ENCODE measurements at regions not wholly inside any gene's neighbourhood (a gene's known extent, or its start where the extent isn't known, plus 50 kb on each side); places are given as distances from the start of the nearest gene placed in this dataset.
"Not testable (repeated sequence)": the region's sequence is repeated elsewhere in the genome, so short reads cannot be mapped to it uniquely, and the experiment has no call there.

DNA sequence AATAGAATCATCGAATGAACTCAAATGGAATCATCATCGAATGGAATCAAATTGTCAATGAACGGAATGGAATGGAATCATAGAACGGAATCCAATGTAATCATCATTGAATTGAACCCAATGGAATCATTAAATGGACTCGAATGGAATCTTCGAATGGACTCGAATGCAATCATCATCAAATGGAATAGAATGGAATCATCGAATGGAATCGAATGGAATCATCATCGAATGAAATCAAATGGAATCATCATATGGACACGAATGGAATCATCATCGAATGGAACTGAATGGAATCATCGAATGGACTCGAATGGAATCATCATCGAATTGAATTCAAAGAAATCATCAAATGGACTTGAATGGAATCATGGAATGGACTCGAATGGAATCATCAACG, 226.2 kb downstream of the SHCBP1 start:
- H3K27me3 Mint-ChIP-seq; POLR2A ChIA-PET; ATAC-seq (ENCODE audit: low read depth); H3K36me3 Mint-ChIP-seq; H3K27ac Mint-ChIP-seq; H3K9me3 Mint-ChIP-seq; H3K4me3 Mint-ChIP-seq; DNase-seq; H3K4me1 Mint-ChIP-seq: not testable (repeated sequence)

DNA sequence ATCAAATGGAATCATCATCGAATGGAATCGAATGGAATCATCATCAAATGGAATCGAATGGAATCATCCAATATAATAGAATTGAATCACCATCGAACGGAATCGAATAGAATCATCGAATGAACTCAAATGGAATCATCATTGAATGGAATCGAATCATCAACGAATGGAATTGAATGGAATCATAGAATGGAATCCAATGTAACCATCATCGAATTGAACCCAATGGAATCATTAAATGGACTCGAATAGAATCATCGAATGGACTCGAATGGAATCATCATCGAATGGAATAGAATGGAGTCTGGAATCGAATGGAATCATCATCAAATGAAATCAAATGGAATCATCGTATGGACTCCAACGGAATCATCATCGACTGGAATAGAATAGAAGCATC, 227.0 kb downstream of the SHCBP1 start:
- H3K4me3 Mint-ChIP-seq; H3K27ac Mint-ChIP-seq; H3K4me1 Mint-ChIP-seq; H3K27me3 Mint-ChIP-seq; DNase-seq; POLR2A ChIA-PET; H3K9me3 Mint-ChIP-seq; H3K36me3 Mint-ChIP-seq; ATAC-seq (ENCODE audit: low read depth): not testable (repeated sequence)

DNA sequence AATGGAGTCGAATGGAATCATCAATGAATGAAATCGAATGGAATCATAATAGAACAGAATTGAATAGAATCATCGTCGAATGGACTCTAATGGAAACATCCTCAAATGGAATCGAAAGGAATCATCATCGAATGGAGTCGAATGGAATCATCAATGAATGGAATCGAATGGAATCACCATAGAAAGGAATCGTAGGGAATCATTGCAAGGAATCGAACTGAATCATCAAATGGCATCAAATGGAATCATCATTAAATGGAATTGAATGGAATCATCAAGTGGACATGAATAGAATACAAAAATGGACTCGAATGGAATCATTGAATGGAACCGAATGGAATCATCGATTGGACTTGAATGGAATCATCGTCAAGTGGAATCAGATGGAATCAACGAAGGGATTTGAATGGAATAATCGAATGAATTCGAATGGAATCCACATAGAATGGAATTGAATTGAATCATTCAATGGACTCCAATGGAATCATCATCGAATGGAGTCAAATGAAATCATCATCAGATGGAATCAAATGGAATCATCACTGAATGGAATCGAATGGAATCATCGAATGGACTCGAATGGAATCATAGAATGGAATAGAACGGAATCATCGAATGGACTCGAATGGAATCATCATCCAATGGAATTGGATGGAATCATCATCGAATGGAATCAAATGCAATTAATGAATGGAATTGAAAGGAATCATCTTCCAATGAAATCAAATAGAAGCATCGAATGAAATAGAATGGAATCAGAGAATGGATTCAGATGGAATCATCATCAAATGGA, 228.1 kb downstream of the SHCBP1 start:
- H3K4me3 Mint-ChIP-seq; H3K36me3 Mint-ChIP-seq; ATAC-seq (ENCODE audit: low read depth); H3K9me3 Mint-ChIP-seq; H3K4me1 Mint-ChIP-seq; DNase-seq; H3K27me3 Mint-ChIP-seq; POLR2A ChIA-PET; H3K27ac Mint-ChIP-seq: not testable (repeated sequence)

DNA sequence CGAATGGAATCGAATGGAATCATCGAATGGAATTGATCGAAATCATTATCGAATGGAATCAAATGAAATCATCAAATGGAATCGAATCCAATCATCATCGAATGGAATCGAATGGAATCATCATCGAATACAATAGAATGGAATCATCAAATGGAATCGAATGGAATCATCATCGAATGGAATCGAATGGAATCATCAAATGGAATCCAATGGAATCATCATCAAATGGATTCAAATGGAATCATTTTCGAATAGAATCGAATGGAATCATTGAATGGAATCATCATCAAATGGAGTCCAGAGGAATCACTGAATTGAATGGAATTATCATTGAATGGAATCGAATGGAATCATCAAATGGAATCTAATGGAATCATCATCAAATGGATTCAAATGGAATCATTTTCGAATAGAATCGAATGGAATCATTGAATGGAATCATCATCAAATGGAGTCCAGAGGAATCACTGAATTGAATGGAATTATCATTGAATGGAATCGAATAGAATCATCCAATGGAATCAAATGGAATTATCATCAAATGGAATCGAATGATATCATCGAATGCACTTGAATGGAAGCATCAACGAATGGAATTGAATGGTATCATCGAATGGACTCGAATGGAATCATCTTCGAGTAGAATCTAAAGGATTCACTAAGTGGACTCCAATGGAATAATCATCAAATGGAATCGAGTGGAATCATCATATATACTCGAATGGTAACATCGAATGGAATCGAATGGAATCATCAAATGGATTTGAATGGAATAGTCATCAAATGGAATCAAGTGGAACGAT, 230.3 kb downstream of the SHCBP1 start:
- H3K27ac Mint-ChIP-seq; H3K36me3 Mint-ChIP-seq; H3K27me3 Mint-ChIP-seq; POLR2A ChIA-PET; H3K4me3 Mint-ChIP-seq; ATAC-seq (ENCODE audit: low read depth); H3K4me1 Mint-ChIP-seq; DNase-seq: not testable (repeated sequence)
- peaks cover 12% of the 10 kb centered on the region for H3K9me3 Mint-ChIP-seq

DNA sequence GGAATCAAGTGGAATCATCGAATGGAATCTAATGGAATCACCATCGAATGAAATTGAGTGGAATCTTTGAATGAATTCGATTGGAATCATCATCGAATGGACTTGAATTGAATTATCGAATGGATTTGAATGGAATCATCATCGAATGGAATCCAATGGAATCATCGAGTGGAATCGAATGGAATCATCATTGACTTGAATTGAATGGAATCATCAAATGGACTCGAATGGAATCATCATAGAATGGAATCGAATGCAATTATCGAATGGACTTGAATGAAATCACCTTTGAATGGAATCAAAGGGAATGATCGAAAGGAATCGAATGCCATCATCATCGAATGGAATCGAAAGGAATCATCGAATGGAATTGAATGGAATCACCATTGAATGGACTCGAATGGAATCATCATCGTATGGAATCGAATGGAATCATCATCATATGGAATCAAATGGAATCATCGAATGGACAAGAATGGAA, 231.6 kb downstream of the SHCBP1 start:
- H3K9me3 Mint-ChIP-seq; H3K27ac Mint-ChIP-seq; ATAC-seq (ENCODE audit: low read depth); H3K4me3 Mint-ChIP-seq; H3K27me3 Mint-ChIP-seq; DNase-seq; H3K36me3 Mint-ChIP-seq; H3K4me1 Mint-ChIP-seq; POLR2A ChIA-PET: not testable (repeated sequence)

DNA sequence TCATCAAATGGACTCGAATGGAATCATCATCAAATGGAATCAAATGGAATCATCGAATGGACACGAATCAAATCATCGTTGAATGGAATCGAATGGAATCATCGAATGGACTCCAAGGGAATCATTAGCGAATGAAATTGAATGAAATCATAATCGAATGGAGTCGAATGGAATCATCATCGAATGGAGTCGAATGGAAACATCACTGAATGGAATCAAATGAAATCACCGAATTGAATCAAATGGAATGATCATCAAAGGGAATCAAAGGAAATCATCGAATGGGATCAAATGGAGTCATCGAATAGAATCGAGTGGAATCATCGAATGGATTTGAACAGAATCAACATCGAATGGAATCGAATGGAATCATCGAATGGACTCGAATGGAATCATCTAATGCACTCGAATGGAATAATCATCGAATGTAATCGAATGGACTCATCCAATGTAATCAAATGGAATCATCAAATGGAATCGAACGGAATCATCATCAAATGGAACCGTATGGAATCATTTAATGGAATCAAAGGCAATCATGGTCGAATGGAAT, 232.2 kb downstream of the SHCBP1 start:
- POLR2A ChIA-PET, H3K4me3 Mint-ChIP-seq: not testable (repeated sequence)

DNA sequence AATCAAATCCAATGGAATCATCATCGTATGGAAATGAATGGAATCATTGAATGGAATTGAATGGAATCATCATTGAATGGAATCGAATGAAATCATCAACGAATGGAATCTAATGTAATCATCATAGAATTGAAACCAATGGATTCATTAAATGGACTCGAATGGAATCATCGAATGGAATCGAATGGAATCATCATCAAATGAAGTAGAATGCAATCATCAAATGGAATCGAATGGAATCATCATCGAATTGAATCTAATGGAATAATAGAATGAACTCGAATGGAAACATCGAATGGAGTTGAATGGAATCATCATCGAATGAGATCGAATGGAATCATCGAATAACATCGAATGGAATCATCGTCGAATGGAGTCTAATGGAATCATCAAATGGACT, 232.8 kb downstream of the SHCBP1 start:
- POLR2A ChIA-PET; H3K27ac Mint-ChIP-seq; ATAC-seq (ENCODE audit: low read depth); H3K36me3 Mint-ChIP-seq; H3K4me3 Mint-ChIP-seq; H3K9me3 Mint-ChIP-seq; DNase-seq; H3K27me3 Mint-ChIP-seq; H3K4me1 Mint-ChIP-seq: not testable (repeated sequence)

More for the DNA sequence above, 232.2 kb downstream of the SHCBP1 start:
- not testable (repeated sequence) for ATAC-seq (ENCODE audit: low read depth); H3K27me3 Mint-ChIP-seq; H3K36me3 Mint-ChIP-seq; H3K27ac Mint-ChIP-seq; DNase-seq; H3K9me3 Mint-ChIP-seq; H3K4me1 Mint-ChIP-seq

DNA sequence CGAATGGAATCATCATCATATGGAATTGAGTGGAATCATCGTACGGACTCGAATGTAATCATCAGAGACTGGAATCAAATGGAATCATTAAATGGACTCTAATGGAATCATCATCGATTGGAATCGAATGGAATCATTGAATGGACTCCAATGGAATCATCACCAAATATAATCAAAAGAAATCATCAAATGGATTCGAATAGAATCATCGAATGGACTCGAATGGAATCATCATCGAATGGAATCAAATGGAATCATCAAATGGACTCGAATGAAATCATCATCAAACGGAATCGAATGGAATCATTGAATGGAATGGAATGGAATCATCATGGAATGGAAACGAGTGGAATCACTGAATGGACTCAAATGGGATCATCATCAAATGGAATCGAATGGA, 233.5 kb downstream of the SHCBP1 start:
- H3K36me3 Mint-ChIP-seq; H3K4me1 Mint-ChIP-seq; H3K27ac Mint-ChIP-seq; H3K9me3 Mint-ChIP-seq; DNase-seq; POLR2A ChIA-PET; H3K4me3 Mint-ChIP-seq; ATAC-seq (ENCODE audit: low read depth); H3K27me3 Mint-ChIP-seq: not testable (repeated sequence)

DNA sequence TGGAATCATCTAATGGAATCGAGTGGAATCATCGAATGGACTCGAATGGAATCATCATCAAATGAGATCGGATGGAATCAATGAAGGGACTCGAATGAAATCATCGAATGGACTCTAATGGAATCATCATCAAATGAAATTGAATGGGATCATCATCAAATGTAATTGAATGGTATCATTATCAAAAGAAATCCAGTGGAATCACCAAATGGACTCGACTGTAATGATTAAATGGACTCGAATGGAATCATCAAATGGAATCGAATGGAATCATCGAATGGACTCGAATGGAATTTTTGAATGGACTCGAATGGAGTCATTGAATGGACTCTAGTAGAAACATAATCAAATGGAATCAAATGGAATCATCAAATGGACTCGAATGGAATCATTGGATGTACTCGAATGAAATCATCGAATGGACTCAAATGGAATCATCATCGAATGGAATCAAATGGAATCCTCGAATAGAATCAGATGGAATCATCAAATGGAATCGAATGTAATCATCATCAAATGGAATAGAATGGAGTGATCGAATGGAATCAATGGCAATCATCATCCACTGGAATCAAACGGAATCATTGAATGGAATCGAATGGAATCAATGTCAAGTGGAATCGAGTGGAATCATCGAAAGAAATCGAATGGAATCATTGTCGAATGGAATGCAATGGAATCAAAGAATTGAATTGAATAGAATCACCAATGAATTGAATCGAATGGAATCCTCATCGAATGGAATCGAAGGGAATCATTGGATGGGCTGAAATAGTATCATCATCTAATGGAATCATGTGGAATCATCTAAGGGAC, 234.2 kb downstream of the SHCBP1 start:
- POLR2A ChIA-PET; H3K36me3 Mint-ChIP-seq; ATAC-seq (ENCODE audit: low read depth); H3K27me3 Mint-ChIP-seq; DNase-seq; H3K4me3 Mint-ChIP-seq; H3K4me1 Mint-ChIP-seq; H3K27ac Mint-ChIP-seq: not testable (repeated sequence)
- H3K9me3 Mint-ChIP-seq: peaks cover 11% of the 10 kb centered on the region

DNA sequence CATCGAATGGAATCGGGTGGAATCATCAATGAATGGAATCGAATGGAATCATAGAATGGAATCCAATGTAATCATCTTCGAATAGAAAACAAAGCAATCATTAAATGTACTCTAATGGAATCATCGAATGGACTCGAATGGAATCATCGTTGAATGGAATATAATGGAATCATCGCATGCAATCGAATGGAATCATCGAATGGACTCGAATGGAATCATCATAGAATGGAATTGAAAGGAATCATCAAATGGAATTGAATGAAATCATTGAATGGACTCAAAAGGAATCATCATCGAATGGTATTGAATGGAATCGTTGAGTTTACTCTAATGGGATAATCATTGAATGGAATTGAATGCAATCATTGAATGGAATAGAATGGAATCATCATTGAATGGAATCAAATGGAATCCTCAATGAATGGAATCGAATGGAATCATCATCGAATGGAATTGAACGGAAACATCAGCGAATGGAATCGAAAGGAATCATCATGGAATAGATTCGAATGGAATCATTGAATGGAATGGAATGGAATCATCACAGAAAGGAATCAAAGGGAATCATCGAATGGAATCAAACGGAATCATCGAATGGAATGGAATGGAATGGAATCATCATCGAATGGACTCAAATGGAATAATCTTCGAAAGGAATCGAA, 234.9 kb downstream of the SHCBP1 start:
- ATAC-seq (ENCODE audit: low read depth); H3K4me3 Mint-ChIP-seq; DNase-seq; H3K27ac Mint-ChIP-seq; H3K36me3 Mint-ChIP-seq; POLR2A ChIA-PET; H3K27me3 Mint-ChIP-seq; H3K4me1 Mint-ChIP-seq: not testable (repeated sequence)
- H3K9me3 Mint-ChIP-seq: peaks cover 12% of the 10 kb centered on the region

DNA sequence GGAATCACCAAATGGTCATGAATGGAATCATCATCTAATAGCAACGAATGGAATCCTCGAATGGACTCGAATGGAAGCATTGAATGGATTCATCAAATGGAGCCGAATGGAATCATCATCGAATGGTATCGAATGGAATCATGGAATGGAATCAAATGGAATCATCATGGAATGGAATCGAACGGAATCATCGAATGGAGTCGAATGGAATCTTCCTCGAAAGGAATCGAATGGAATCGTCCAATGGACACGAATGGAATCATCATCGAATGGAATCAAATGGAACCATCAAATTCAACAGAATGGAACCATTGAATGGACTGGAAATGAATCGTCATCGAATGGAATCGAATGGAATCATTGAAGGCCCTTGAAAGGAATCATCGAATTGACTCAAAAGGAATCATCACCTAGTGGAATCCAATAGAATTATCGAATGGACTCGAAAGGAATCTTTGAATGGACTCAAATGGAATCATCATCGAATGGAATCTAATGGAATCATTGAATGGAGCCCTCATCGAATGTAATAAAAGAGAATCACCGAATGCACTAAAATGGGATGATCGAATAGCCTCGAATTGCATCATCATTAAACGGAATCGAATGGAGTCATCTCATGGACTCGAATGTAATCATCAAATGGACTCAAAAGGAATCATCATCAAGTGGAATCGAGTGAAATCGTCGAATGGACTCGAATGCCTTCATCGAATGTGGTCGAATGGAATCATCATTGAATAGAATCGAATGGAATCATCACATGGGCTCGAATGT, 236.7 kb downstream of the SHCBP1 start:
- H3K9me3 Mint-ChIP-seq; ATAC-seq (ENCODE audit: low read depth); H3K36me3 Mint-ChIP-seq; H3K4me3 Mint-ChIP-seq; H3K4me1 Mint-ChIP-seq; DNase-seq; POLR2A ChIA-PET; H3K27ac Mint-ChIP-seq; H3K27me3 Mint-ChIP-seq: not testable (repeated sequence)

DNA sequence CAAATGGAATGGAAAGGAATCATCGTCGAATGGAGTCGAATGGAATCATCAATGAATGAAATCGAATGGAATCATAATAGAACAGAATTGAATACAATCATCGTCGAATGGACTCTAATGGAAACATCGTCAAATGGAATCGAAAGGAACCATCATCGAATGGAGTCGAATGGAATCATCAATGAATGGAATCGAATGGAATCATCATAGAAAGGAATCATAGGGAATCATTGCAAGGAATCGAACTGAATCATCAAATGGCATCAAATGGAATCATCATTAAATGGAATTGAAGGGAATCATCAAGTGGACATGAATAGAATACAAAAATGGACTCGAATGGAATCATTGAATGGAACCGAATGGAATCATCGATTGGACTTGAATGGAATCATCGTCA, 237.6 kb downstream of the SHCBP1 start:
- H3K27me3 Mint-ChIP-seq; H3K4me3 Mint-ChIP-seq; POLR2A ChIA-PET; H3K27ac Mint-ChIP-seq; H3K9me3 Mint-ChIP-seq; ATAC-seq (ENCODE audit: low read depth); H3K36me3 Mint-ChIP-seq; H3K4me1 Mint-ChIP-seq; DNase-seq: not testable (repeated sequence)
